ES-I3 (cell line): ENCODE measurements at regions not wholly inside any gene's neighbourhood (a gene's known extent, or its start where the extent isn't known, plus 50 kb on each side); places are given as distances from the start of the nearest gene placed in this dataset.

ENCODE experiments used
- H3K36me3 ChIP-seq: 2 replicates; pipeline ENCODE4 v1.6.1; 2013; ENCODE audit warnings: mild to moderate bottlenecking, low read length, control low read depth, moderate library complexity; ENCODE audit not compliant: insufficient read depth
- H3K4me1 ChIP-seq: 2 replicates; pipeline ENCODE4 v1.6.1; 2013; ENCODE audit warnings: mild to moderate bottlenecking, control low read depth, low read length; ENCODE audit not compliant: insufficient read depth
- H3K9ac ChIP-seq: 2 replicates; pipeline ENCODE4 v1.6.1; 2013; ENCODE audit warnings: low read depth, mild to moderate bottlenecking, low read length, moderate library complexity
- H3K9me3 ChIP-seq: 2 replicates; pipeline ENCODE4 v1.6.1; 2013; ENCODE audit warnings: mild to moderate bottlenecking, low read length, moderate library complexity; ENCODE audit not compliant: control insufficient read depth, insufficient read depth

- Histone ChIP-seq H3K9ac (no peak overlapping the region), H3K9me3 (no peaks in the 10 kb centered on the region), H3K36me3 (no peaks in the 10 kb centered on the region), H3K4me1 (no peaks in the 10 kb centered on the region)
These were observed 623.2 kb downstream of the SQOR start for GRCh38 chr15:46258056-46258455.

DNA sequence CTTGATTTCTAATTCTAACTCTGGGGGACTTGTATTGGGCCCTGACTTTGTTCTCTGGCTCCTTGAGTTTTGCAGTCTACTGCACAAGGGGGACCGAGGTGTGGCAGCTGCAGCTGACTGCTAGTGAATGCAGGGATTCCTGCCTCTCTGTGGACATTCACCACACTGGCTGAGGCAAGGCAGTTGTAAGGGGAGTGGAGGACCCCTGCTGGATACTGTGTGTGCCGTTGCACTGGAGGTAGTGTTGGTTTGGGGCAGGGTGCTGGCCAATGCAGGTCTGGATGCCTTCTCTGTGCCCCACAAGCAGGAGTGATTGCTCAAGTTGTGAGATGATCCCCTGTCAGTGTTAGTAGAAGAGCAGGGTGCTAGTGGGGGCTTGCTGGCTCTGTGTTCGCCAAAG, 626.1 kb downstream of the SQOR start:
- no peak overlapping the region for H3K9ac ChIP-seq
- no peaks in the 10 kb centered on the region for H3K36me3 ChIP-seq
- no peaks in the 10 kb centered on the region for H3K4me1 ChIP-seq
- no peaks in the 10 kb centered on the region for H3K9me3 ChIP-seq

DNA sequence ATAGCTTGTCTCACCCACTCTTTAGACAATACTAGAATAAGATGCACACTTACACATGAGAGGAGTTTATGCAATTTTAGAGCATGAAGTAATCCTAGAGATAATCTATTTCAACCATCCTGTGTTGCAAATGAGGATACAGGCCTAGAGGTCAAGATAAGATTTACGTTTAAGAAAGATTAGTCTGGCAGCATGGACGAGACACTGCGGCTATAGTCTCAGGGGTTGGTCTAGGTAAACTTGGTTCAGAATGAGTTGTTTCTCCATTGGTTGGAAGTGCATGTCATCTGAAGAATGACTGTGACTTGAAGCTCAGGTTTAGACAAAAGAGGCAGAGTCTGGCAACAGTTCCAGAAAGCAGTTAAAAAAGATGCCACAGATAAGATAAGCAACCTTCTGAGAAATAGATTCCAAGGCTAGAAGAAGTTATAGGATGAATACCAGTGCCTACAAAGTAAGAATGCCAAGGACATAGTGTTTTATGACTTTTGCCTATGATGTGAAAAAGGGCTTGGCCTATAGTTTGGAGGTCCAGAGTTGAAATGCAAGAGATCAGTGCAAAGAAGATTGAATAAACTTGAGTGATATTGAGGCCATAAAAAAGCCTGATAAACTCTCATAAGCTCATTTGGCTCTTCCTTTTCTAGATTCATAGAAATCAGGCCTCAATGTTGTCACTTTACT, 631.0 kb downstream of the SQOR start:
- H3K9me3 ChIP-seq, result no peaks in the 10 kb centered on the region
- no peaks in the 10 kb centered on the region for H3K36me3 ChIP-seq

GRCh38 chr15:46266661-46267060, 631.8 kb downstream of the SQOR start:
- no peaks in the 10 kb centered on the region for H3K9me3 ChIP-seq
- H3K9ac ChIP-seq, result no peak overlapping the region
- no peaks in the 10 kb centered on the region for H3K4me1 ChIP-seq

More for the DNA sequence above, 631.0 kb downstream of the SQOR start:
- no peaks in the 10 kb centered on the region for H3K4me1 ChIP-seq
- H3K9ac ChIP-seq, result no peak overlapping the region

GRCh38 chr15:46270481-46271147, 635.8 kb downstream of the SQOR start:
- Histone ChIP-seq H3K36me3 (no peaks in the 10 kb centered on the region), H3K4me1 (no peaks in the 10 kb centered on the region), H3K9ac (no peak overlapping the region), H3K9me3 (no peaks in the 10 kb centered on the region)

More at GRCh38 chr15:46266661-46267060, 631.8 kb downstream of the SQOR start:
- no peaks in the 10 kb centered on the region for H3K36me3 ChIP-seq

DNA sequence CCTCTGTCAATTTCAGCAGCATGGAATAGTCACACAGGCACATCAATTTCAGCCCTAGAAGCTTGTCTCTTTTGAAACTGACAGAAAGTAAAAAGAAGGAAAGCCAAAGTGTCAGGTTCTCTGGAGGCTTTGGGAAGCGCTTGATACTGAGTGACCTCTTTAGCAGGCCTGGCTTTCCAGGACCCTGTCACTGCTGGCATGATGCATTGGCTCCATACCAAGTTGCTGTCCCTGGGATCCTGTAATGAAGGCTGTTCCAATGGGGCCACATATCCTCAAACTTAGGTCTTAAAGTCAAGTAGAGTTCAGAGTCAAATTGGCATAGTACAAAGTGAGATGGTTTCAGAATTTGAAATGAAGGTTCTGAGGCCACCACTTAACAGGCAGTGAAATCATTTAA, 640.9 kb downstream of the SQOR start:
- no peaks in the 10 kb centered on the region for H3K9me3 ChIP-seq
- no peak overlapping the region for H3K9ac ChIP-seq
- H3K4me1 ChIP-seq, result no peaks in the 10 kb centered on the region
- H3K36me3 ChIP-seq, result no peaks in the 10 kb centered on the region

GRCh38 chr15:46277451-46277850, 642.6 kb downstream of the SQOR start:
- Histone ChIP-seq H3K36me3 (no peaks in the 10 kb centered on the region), H3K9ac (no peak overlapping the region), H3K9me3 (no peaks in the 10 kb centered on the region), H3K4me1 (no peaks in the 10 kb centered on the region)

GRCh38 chr15:46278062-46278461, 643.2 kb downstream of the SQOR start:
- Histone ChIP-seq H3K4me1 (no peaks in the 10 kb centered on the region), H3K9ac (no peak overlapping the region)

GRCh38 chr15:46278486-46279090, 643.8 kb downstream of the SQOR start:
- H3K36me3 ChIP-seq, result no peaks in the 10 kb centered on the region
- no peaks in the 10 kb centered on the region for H3K9me3 ChIP-seq
- H3K9ac ChIP-seq, result no peak overlapping the region
- no peaks in the 10 kb centered on the region for H3K4me1 ChIP-seq

More at GRCh38 chr15:46278062-46278461, 643.2 kb downstream of the SQOR start:
- Histone ChIP-seq H3K9me3 (no peaks in the 10 kb centered on the region), H3K36me3 (no peaks in the 10 kb centered on the region)

DNA sequence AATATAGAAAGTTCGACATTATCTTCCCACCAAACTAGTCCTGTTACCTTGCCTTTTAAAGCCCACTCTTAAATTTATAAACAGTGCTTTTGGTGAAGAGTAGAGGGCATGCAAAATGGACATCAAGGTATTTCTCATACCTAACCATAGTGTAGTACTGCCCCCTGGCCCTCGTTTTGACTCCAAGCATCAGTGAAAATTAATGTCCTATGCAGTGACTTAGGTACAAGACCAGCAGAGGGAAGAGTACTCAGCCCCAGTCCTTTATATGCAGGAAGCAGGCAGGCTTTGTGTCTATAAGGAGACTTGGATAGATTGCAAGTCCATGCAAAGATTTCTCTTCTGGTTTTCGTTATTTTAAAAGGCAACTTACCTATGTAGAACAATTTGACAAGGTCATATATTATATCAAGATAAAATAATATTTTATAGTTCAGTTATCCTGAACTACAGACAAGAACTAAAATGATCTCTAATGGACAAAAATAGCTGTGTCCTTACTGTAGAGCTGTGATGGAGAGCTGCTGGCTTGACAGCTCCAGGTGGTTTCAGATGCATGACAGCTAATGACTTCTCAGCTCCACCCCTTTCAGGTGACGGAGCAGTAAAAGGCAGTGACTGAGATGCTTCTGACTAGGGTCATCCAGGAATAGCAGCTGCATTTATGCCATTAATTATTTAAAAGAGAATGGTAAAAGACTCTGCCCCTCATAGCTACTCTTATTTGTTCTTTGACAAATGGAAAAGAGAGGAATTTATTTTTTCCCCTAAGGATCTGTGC, 646.1 kb downstream of the SQOR start:
- Histone ChIP-seq H3K9me3 (no peaks in the 10 kb centered on the region), H3K9ac (no peak overlapping the region), H3K36me3 (no peaks in the 10 kb centered on the region), H3K4me1 (no peaks in the 10 kb centered on the region)

DNA sequence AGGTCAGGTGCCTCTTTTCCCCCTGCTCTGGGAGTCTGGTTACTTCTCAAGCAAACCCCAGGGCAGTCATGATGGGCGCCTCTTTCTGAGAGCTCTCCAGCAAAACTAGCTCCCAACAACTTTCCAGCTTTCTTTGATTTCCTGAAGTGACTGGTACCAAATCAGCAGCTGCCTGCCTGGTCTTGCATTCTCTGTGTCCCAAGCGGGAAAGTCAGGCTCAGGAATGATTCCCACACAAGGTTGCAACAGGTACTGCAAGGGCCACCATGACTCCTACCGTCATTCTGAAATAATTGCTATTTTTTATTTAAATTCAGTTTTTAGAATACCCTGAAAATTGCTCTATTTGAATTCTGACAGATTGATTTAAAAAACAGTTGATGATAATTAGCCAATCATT, 658.7 kb downstream of the SQOR start:
- Histone ChIP-seq H3K9me3 (no peaks in the 10 kb centered on the region), H3K9ac (no peak overlapping the region), H3K36me3 (no peaks in the 10 kb centered on the region), H3K4me1 (peaks cover 18% of the 10 kb centered on the region; the same call in 1 of the 2 replicates)

DNA sequence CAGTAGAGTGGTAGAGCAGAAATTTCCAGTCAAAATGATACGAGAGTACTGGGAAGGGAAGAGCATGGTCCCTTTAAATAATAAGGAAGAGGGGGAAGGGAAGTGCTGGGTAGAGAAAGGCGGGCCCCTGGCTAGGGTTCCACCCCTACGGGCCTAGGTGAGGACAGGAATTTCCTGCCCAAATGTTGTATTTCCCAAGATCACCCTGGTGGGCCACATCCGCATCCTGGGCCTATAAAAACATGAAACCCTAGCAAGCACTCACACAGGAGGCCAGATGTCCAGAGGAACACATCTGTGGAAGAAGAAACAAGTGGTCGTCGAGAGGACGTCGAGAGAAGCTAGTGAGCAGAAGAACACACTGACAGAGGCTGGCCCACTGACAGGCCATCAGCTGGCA, 661.2 kb downstream of the SQOR start:
- Histone ChIP-seq H3K36me3 (no peaks in the 10 kb centered on the region), H3K9me3 (no peaks in the 10 kb centered on the region), H3K9ac (no peak overlapping the region), H3K4me1 (peaks cover 18% of the 10 kb centered on the region; the same call in 1 of the 2 replicates)

GRCh38 chr15:46296797-46297196, 662.0 kb downstream of the SQOR start:
- H3K9me3 ChIP-seq, result no peaks in the 10 kb centered on the region

DNA sequence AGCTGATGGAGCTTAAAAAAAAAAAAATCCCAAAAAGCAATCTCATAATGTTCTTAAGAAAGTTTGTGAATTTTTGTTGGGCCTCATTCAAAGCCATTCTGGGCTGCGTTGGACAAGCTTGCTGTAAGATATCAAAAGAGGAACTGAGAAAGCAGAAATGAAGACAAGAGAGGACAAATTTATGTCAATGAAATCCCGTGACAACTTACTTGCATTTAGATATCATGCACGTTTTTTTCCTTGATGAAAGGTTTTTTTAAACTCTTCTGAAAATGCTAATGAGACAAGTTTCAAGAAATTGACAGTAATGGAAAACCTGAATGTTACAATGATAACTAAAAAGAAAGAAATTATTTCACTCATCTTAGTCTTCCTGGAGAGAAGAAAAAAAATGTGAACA, 662.9 kb downstream of the SQOR start:
- no peak overlapping the region for H3K9ac ChIP-seq
- H3K9me3 ChIP-seq, result no peaks in the 10 kb centered on the region
- peaks cover 18% of the 10 kb centered on the region; the same call in 1 of the 2 replicates for H3K4me1 ChIP-seq
- no peaks in the 10 kb centered on the region for H3K36me3 ChIP-seq

More at GRCh38 chr15:46296797-46297196, 662.0 kb downstream of the SQOR start:
- H3K4me1 ChIP-seq, result peaks cover 18% of the 10 kb centered on the region; the same call in 1 of the 2 replicates
- no peaks in the 10 kb centered on the region for H3K36me3 ChIP-seq
- H3K9ac ChIP-seq, result no peak overlapping the region
